ENCODE measurements at regions not wholly inside any gene's neighbourhood (a gene's known extent, or its start where the extent isn't known, plus 50 kb on each side); places are given as distances from the start of the nearest gene placed in this dataset.
A peak's percentile ranks its signal among the peaks of the same experiment; 100 is the strongest.

- no peaks in the 10 kb centered on the region for H3K9me1 ChIP-seq (ENCODE audit: control insufficient read depth, extremely low read depth, insufficient read depth, low read length)
- dilution Hi-C loops (cut with MboI; ENCODE audit: extremely low pct_ligation_motif_present, low sequenced_read_pairs), result no loop called here
- no peaks in the 10 kb centered on the region for H3K9me3 ChIP-seq (ENCODE audit: control insufficient read depth, low read depth, low read length)
- H4K20me1 ChIP-seq (ENCODE audit: control insufficient read depth, extremely low read depth, insufficient read depth, low read length), result no peaks in the 10 kb centered on the region
- no peak overlapping the region for H3K9ac ChIP-seq (ENCODE audit: control insufficient read depth, extremely low read depth, insufficient read depth, low read length)
- H3K27ac ChIP-seq (ENCODE audit: control insufficient read depth, insufficient read depth, low read length), result peak overlapping the region; percentile 73
- H3K79me2 ChIP-seq (ENCODE audit: control insufficient read depth, insufficient read depth, low read length), result no peaks in the 10 kb centered on the region
- no peak overlapping the region for H3K4me3 ChIP-seq (ENCODE audit: control insufficient read depth in 2 of 3, extremely low read depth in 1 of 3, insufficient read depth in 2 of 3, low read depth in 1 of 3, low read length in 3 of 3)
- peaks cover 47% of the 10 kb centered on the region for H3K4me1 ChIP-seq (ENCODE audit: control insufficient read depth, extremely low read depth, insufficient read depth, low read length)
- TF ChIP-seq, protein P1, sequence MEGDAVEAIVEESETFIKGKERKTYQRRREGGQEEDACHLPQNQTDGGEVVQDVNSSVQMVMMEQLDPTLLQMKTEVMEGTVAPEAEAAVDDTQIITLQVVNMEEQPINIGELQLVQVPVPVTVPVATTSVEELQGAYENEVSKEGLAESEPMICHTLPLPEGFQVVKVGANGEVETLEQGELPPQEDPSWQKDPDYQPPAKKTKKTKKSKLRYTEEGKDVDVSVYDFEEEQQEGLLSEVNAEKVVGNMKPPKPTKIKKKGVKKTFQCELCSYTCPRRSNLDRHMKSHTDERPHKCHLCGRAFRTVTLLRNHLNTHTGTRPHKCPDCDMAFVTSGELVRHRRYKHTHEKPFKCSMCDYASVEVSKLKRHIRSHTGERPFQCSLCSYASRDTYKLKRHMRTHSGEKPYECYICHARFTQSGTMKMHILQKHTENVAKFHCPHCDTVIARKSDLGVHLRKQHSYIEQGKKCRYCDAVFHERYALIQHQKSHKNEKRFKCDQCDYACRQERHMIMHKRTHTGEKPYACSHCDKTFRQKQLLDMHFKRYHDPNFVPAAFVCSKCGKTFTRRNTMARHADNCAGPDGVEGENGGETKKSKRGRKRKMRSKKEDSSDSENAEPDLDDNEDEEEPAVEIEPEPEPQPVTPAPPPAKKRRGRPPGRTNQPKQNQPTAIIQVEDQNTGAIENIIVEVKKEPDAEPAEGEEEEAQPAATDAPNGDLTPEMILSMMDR (optimal IDR thresholded peaks at IDR 0.05 in 1 of 3, IDR thresholded peaks at IDR 0.05 in 1 of 3, conservative IDR thresholded peaks at IDR 0.05 in 1 of 3; ENCODE audit: extremely low read depth in 1 of 3, insufficient read depth in 2 of 3, low read length in 3 of 3), result no peak
- FAIRE-seq, result no peak
- no peak overlapping the region for H3K4me2 ChIP-seq (ENCODE audit: control insufficient read depth, extremely low read depth, insufficient read depth, low read depth, low read length)
- H3K27me3 ChIP-seq (ENCODE audit: control insufficient read depth, extremely low read depth, insufficient read depth, low read length), result no peaks in the 10 kb centered on the region
- H2AFZ ChIP-seq (ENCODE audit: control insufficient read depth, low read length), result no peak overlapping the region
- no peaks in the 10 kb centered on the region for H3K36me3 ChIP-seq (ENCODE audit: control insufficient read depth in 2 of 2, extremely low read depth in 1 of 2, insufficient read depth in 2 of 2, low read length in 2 of 2)
- DNase-seq (ENCODE audit: low read depth, low spot score), result no peak
These were observed 403.3 kb downstream of the COG6 start for GRCh38 chr13:40058757-40059236.

DNA sequence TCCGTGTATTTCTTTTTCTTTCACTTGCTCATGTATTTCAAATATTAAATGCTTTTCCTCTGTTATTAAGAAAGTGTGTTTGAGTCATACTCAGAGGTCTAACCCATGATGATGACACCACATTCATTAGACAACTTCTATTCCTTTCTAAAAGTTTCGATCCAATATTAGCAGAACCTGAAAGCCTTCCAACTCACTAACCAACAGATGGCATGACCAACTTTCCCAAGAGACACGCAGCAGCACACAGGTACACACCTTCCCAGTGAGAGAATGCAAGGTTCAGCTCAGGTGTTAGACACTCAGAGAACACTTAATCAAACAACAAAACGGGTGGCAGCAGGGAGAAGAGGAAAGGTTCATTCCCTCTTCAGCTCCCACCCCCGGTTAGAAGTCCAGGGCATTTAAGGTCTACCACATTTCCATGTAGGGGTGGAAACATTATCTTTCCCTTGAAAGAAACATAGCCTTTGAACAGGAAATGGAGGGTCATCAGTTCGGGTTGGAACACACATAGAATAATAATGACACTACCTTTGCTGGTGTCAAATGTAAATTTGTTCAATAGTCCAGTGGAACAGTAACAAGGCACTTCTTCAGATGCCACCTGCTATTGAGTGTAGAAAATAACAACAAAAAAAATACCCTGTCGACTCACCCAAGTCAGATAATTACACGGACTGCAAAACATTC, 404.2 kb downstream of the COG6 start:
- DNase-seq (ENCODE audit: low read depth, low spot score) (no peak), FAIRE-seq (peak; percentile 63)
- dilution Hi-C loops (cut with MboI; ENCODE audit: extremely low pct_ligation_motif_present, low sequenced_read_pairs), result no loop called here
- Histone ChIP-seq H3K4me3 (ENCODE audit: control insufficient read depth in 2 of 3, extremely low read depth in 1 of 3, insufficient read depth in 2 of 3, low read depth in 1 of 3, low read length in 3 of 3) (no peak overlapping the region), H3K27me3 (ENCODE audit: control insufficient read depth, extremely low read depth, insufficient read depth, low read length) (no peaks in the 10 kb centered on the region), H4K20me1 (ENCODE audit: control insufficient read depth, extremely low read depth, insufficient read depth, low read length) (no peaks in the 10 kb centered on the region), H3K36me3 (ENCODE audit: control insufficient read depth in 2 of 2, extremely low read depth in 1 of 2, insufficient read depth in 2 of 2, low read length in 2 of 2) (no peaks in the 10 kb centered on the region), H3K27ac (ENCODE audit: control insufficient read depth, insufficient read depth, low read length) (peak overlapping the region; percentile 73), H3K79me2 (ENCODE audit: control insufficient read depth, insufficient read depth, low read length) (no peaks in the 10 kb centered on the region), H3K9me3 (ENCODE audit: control insufficient read depth, low read depth, low read length) (no peaks in the 10 kb centered on the region), H3K9me1 (ENCODE audit: control insufficient read depth, extremely low read depth, insufficient read depth, low read length) (no peaks in the 10 kb centered on the region), H2AFZ (ENCODE audit: control insufficient read depth, low read length) (no peak overlapping the region), H3K4me1 (ENCODE audit: control insufficient read depth, extremely low read depth, insufficient read depth, low read length) (peaks cover 56% of the 10 kb centered on the region), H3K9ac (ENCODE audit: control insufficient read depth, extremely low read depth, insufficient read depth, low read length) (peak overlapping the region; percentile 14), H3K4me2 (ENCODE audit: control insufficient read depth, extremely low read depth, insufficient read depth, low read depth, low read length) (peak overlapping the region; percentile 71)
- TF ChIP-seq, protein P1 (optimal IDR thresholded peaks at IDR 0.05 in 1 of 3, IDR thresholded peaks at IDR 0.05 in 1 of 3, conservative IDR thresholded peaks at IDR 0.05 in 1 of 3; ENCODE audit: extremely low read depth in 1 of 3, insufficient read depth in 2 of 3, low read length in 3 of 3), result peak in 1 of 3 experiments; percentile 29
- no peak for TF ChIP-seq EZH2 (IDR thresholded peaks at IDR 0.05; ENCODE audit: low read length)

Measured in keratinocyte (primary cell).